Mesenchymal stem cell (in vitro differentiated cells and primary cell): ENCODE measurements at regions not wholly inside any gene's neighbourhood (a gene's known extent, or its start where the extent isn't known, plus 50 kb on each side); places are given as distances from the start of the nearest gene placed in this dataset.
A peak's percentile ranks its signal among the peaks of the same experiment; 100 is the strongest.

ENCODE experiments used
- DNase-seq: peaks from one replicate; pipeline ENCODE4 v3.0.0-alpha.2; 2013
- H2AFZ ChIP-seq: one replicate; pipeline ENCODE4 v1.6.1; 2013; ENCODE audit warnings: low read depth, mild to moderate bottlenecking, control low read depth, inconsistent platforms, low read length, moderate library complexity
- H2AK5ac ChIP-seq: 2 replicates; pipeline ENCODE4 v1.6.1; 2013; ENCODE audit warnings: low read length, moderate library complexity, mild to moderate bottlenecking, inconsistent platforms; ENCODE audit not compliant: severe bottlenecking
- H2BK120ac ChIP-seq: one replicate; pipeline ENCODE4 v1.6.1; 2013; ENCODE audit warnings: low read depth, mild to moderate bottlenecking, inconsistent platforms, low read length, moderate library complexity
- H2BK12ac ChIP-seq, 2 experiments: one replicate each; pipeline ENCODE4 v1.6.1; 2013; ENCODE audit warnings: inconsistent platforms in 2 of 2, low read length in 2 of 2, mild to moderate bottlenecking in 2 of 2, moderate library complexity in 2 of 2, control low read depth in 1 of 2
- H2BK15ac ChIP-seq: one replicate; pipeline ENCODE4 v1.6.1; 2013; ENCODE audit warnings: mild to moderate bottlenecking, low read depth, inconsistent platforms; ENCODE audit not compliant: poor library complexity, severe bottlenecking
- H2BK5ac ChIP-seq: 2 replicates; pipeline ENCODE4 v1.6.1; 2013; ENCODE audit warnings: low read depth, mild to moderate bottlenecking, low read length, control low read depth, inconsistent platforms; ENCODE audit not compliant: poor library complexity, severe bottlenecking
- H3K14ac ChIP-seq, 2 experiments: one replicate each; pipeline ENCODE4 v1.6.1; 2013; ENCODE audit warnings: inconsistent platforms in 2 of 2, low read length in 2 of 2, control low read depth in 1 of 2, mild to moderate bottlenecking in 1 of 2, moderate library complexity in 1 of 2
- H3K18ac ChIP-seq, 2 experiments: one replicate each; pipeline ENCODE4 v1.6.1; 2013; ENCODE audit warnings: inconsistent platforms in 2 of 2, low read length in 2 of 2, control low read depth in 1 of 2, low read depth in 1 of 2, mild to moderate bottlenecking in 1 of 2
- H3K23ac ChIP-seq, 2 experiments: one replicate each; pipeline ENCODE4 v1.6.1; 2013; ENCODE audit warnings: inconsistent platforms in 2 of 2, low read length in 2 of 2, mild to moderate bottlenecking in 2 of 2, moderate library complexity in 2 of 2, control low read depth in 1 of 2
- H3K27ac ChIP-seq: 2 replicates; pipeline ENCODE4 v1.5.1; 2013; ENCODE audit warnings: mild to moderate bottlenecking, moderate library complexity, low read length, control low read depth, inconsistent platforms; ENCODE audit not compliant: poor library complexity, severe bottlenecking
- H3K27me3 ChIP-seq, 2 experiments: 2 replicates each; pipeline versions ENCODE4 v1.6.1 to v1.7.0; 2013; ENCODE audit warnings: low read length in 2 of 2, mild to moderate bottlenecking in 2 of 2, moderate library complexity in 2 of 2, control low read depth in 1 of 2, inconsistent platforms in 1 of 2; ENCODE audit not compliant: control insufficient read depth in 1 of 2, insufficient read depth in 1 of 2
- H3K36me3 ChIP-seq, 2 experiments: 2 replicates each; pipeline versions ENCODE4 v1.6.1 to v1.7.0; 2013; ENCODE audit warnings: low read length in 2 of 2, control low read depth in 1 of 2, inconsistent platforms in 1 of 2, low read depth in 1 of 2, mild to moderate bottlenecking in 1 of 2; ENCODE audit not compliant: insufficient read depth in 2 of 2, control insufficient read depth in 1 of 2
- H3K4ac ChIP-seq, 2 experiments: one replicate each; pipeline ENCODE4 v1.6.1; 2013; ENCODE audit warnings: inconsistent platforms in 2 of 2, low read length in 2 of 2, mild to moderate bottlenecking in 2 of 2, moderate library complexity in 2 of 2, control low read depth in 1 of 2, low read depth in 1 of 2
- H3K4me1 ChIP-seq: 2 replicates; pipeline ENCODE4 v1.6.1; 2013; ENCODE audit warnings: low read depth, low read length, control low read depth; ENCODE audit not compliant: control insufficient read depth, insufficient read depth
- H3K4me2 ChIP-seq: 2 replicates; pipeline ENCODE4 v1.6.1; 2013; ENCODE audit warnings: low read length, mild to moderate bottlenecking, inconsistent platforms; ENCODE audit not compliant: poor library complexity, severe bottlenecking
- H3K4me3 ChIP-seq, 2 experiments: 2 replicates each; pipeline versions ENCODE4 v1.5.1 to v1.7.0; 2013; ENCODE audit warnings: low read length in 2 of 2, mild to moderate bottlenecking in 2 of 2, control low read depth in 1 of 2, low read depth in 1 of 2; ENCODE audit not compliant: insufficient read depth in 1 of 2
- H3K79me1 ChIP-seq: replicated peaks from 2 replicates; pipeline ENCODE4 v1.6.1; 2013; ENCODE audit warnings: mild to moderate bottlenecking, control low read depth, low read length, inconsistent platforms; ENCODE audit not compliant: poor library complexity, severe bottlenecking
- H3K9ac ChIP-seq: 2 replicates; pipeline ENCODE4 v1.7.0; 2013; ENCODE audit warnings: mild to moderate bottlenecking, low read length, moderate library complexity
- H3K9me3 ChIP-seq: 2 replicates; pipeline ENCODE4 v1.7.0; 2013; ENCODE audit warnings: mild to moderate bottlenecking, low read length; ENCODE audit not compliant: control insufficient read depth
- H4K8ac ChIP-seq: one replicate; pipeline ENCODE4 v1.6.1; 2013; ENCODE audit warnings: inconsistent platforms, mild to moderate bottlenecking, low read length, moderate library complexity
- H4K91ac ChIP-seq: one replicate; pipeline ENCODE4 v1.6.1; 2013; ENCODE audit warnings: mild to moderate bottlenecking, low read length, inconsistent platforms
- WGBS: methylation state at CpG from one replicate; pipeline ENCODE4 v1.1.7; 2013; ENCODE audit warnings: mixed read lengths; 5-methylcytosine and 5-hydroxymethylcytosine counted together

GRCh38 chr10:3476186-3476585 lies 303.6 kb upstream of the PITRM1 start:
- Histone ChIP-seq H3K27ac (no peak overlapping the region), H2BK120ac (no peak overlapping the region), H3K4me2 (no peak overlapping the region), H3K79me1 (peaks cover 1% of the 10 kb centered on the region), H3K18ac (no peak overlapping the region), H3K9me3 (no peaks in the 10 kb centered on the region), H4K91ac (peak overlapping the region; percentile 83), H2BK15ac (no peak overlapping the region), H2BK5ac (no peak overlapping the region), H3K14ac (no peak overlapping the region), H3K4ac (no peak overlapping the region), H2BK12ac (no peak overlapping the region), H3K9ac (no peak overlapping the region), H3K23ac (no peak overlapping the region), H2AFZ (no peak overlapping the region), H3K4me3 (no peak overlapping the region), H3K36me3 (no peaks in the 10 kb centered on the region), H3K4me1 (peaks cover 12% of the 10 kb centered on the region), H3K27me3 (no peaks in the 10 kb centered on the region), H4K8ac (peak overlapping the region; percentile 8), H2AK5ac (peak overlapping the region; percentile 14)
- no peak for DNase-seq
- WGBS, result 86% methylated on average over 10 of the region's 10 CpGs

GRCh38 chr10:3475367-3475766 lies 302.8 kb upstream of the PITRM1 start:
- Histone ChIP-seq H3K4me2 (no peak overlapping the region), H3K4ac (peak overlapping the region in 1 of 2 experiments; percentile 13), H3K9ac (no peak overlapping the region), H2BK15ac (no peak overlapping the region), H3K23ac (no peak overlapping the region), H3K4me3 (no peak overlapping the region), H3K27me3 (no peaks in the 10 kb centered on the region), H4K91ac (no peak overlapping the region), H2AFZ (no peak overlapping the region), H3K36me3 (no peaks in the 10 kb centered on the region), H3K14ac (no peak overlapping the region), H2BK12ac (no peak overlapping the region), H3K9me3 (no peaks in the 10 kb centered on the region), H3K79me1 (peaks cover 3% of the 10 kb centered on the region), H3K27ac (no peak overlapping the region), H2AK5ac (peak overlapping the region; percentile 96), H3K18ac (no peak overlapping the region), H2BK5ac (no peak overlapping the region), H3K4me1 (peaks cover 13% of the 10 kb centered on the region), H2BK120ac (no peak overlapping the region), H4K8ac (no peak overlapping the region)
- no peak for DNase-seq
- 97% methylated on average over 6 of the region's 6 CpGs for WGBS

- Histone ChIP-seq H3K27me3 (no peaks in the 10 kb centered on the region), H2AFZ (no peak overlapping the region), H3K79me1 (peaks cover 3% of the 10 kb centered on the region), H2BK12ac (peak overlapping the region in 1 of 2 experiments; percentile 91), H3K9me3 (no peaks in the 10 kb centered on the region), H3K4ac (no peak overlapping the region), H3K4me2 (no peak overlapping the region), H2BK120ac (no peak overlapping the region), H3K18ac (peak overlapping the region in 1 of 2 experiments; percentile 52), H2AK5ac (peak overlapping the region; percentile 83), H3K36me3 (no peaks in the 10 kb centered on the region), H3K4me3 (no peak overlapping the region), H3K4me1 (peaks cover 20% of the 10 kb centered on the region), H4K8ac (no peak overlapping the region), H3K9ac (no peak overlapping the region), H3K23ac (no peak overlapping the region), H3K14ac (no peak overlapping the region), H2BK5ac (peak overlapping the region; percentile 14), H3K27ac (no peak overlapping the region), H4K91ac (no peak overlapping the region), H2BK15ac (no peak overlapping the region)
- whole genome bisulfite sequencing, result 98% methylated on average over 3 of the region's 8 CpGs
- DNase-seq, result no peak
These were observed 301.7 kb upstream of the PITRM1 start for GRCh38 chr10:3474266-3474665.

- Histone ChIP-seq H4K8ac (peak overlapping the region; percentile 27), H3K27ac (peak overlapping the region; percentile 20), H2BK120ac (peak overlapping the region; percentile 50), H2BK15ac (peak overlapping the region; percentile 73), H2AK5ac (no peak overlapping the region), H3K23ac (no peak overlapping the region), H2BK5ac (no peak overlapping the region), H4K91ac (peak overlapping the region; percentile 36), H3K4me1 (peaks cover 21% of the 10 kb centered on the region), H3K79me1 (peaks cover 3% of the 10 kb centered on the region), H3K4me2 (no peak overlapping the region), H2AFZ (no peak overlapping the region), H3K4ac (peak overlapping the region in 1 of 2 experiments; percentile 8), H3K9me3 (no peaks in the 10 kb centered on the region), H3K14ac (no peak overlapping the region), H3K4me3 (no peak overlapping the region), H2BK12ac (peak overlapping the region; percentile 46 to 94), H3K9ac (peak overlapping the region; percentile 86), H3K18ac (no peak overlapping the region), H3K27me3 (no peaks in the 10 kb centered on the region), H3K36me3 (no peaks in the 10 kb centered on the region)
- DNase-seq, result no peak
- WGBS, result 98% methylated on average over 9 of the region's 9 CpGs
These were observed 300.7 kb upstream of the PITRM1 start for GRCh38 chr10:3473271-3473670.
